HG03432 (cell line): ENCODE measurements at regions not wholly inside any gene's neighbourhood (a gene's known extent, or its start where the extent isn't known, plus 50 kb on each side); places are given as distances from the start of the nearest gene placed in this dataset.
"Not testable (repeated sequence)": the region's sequence is repeated elsewhere in the genome, so short reads cannot be mapped to it uniquely, and the experiment has no call there.

Experiments used
- ATAC-seq: cut with Tn5 transposase; IDR thresholded peaks from one replicate; pipeline ENCODE4 v1.9.1; 2021; ENCODE audit warnings: mild to moderate bottlenecking, moderate library complexity; ENCODE audit not compliant: unreplicated experiment

- no peak for ATAC-seq
Observed at GRCh38 chr10:84626397-84627087, 298.2 kb downstream of the CCSER2 start.

- no peak for ATAC-seq
Observed at GRCh38 chr10:84632866-84633265, 304.5 kb downstream of the CCSER2 start.

- ATAC-seq = no peak
Observed at GRCh38 chr10:84634636-84635035, 306.2 kb downstream of the CCSER2 start.

- ATAC-seq = not testable (repeated sequence)
Observed at GRCh38 chr10:84650628-84651027, 322.2 kb downstream of the CCSER2 start.

GRCh38 chr10:84654671-84655070, 326.3 kb downstream of the CCSER2 start:
- peak; percentile 81 for ATAC-seq

GRCh38 chr10:84659027-84659426, 330.6 kb downstream of the CCSER2 start:
- no peak for ATAC-seq

GRCh38 chr10:84659497-84660439, 331.4 kb downstream of the CCSER2 start:
- ATAC-seq = no peak

- ATAC-seq = no peak
Observed at GRCh38 chr10:84660450-84661159, 332.2 kb downstream of the CCSER2 start.

- no peak for ATAC-seq
Observed at GRCh38 chr10:84665211-84665610, 336.8 kb downstream of the CCSER2 start.

- ATAC-seq = peak; percentile 79
Observed at GRCh38 chr10:84665883-84666463, 337.6 kb downstream of the CCSER2 start.

GRCh38 chr10:84668186-84668763, 339.9 kb downstream of the CCSER2 start:
- ATAC-seq = no peak

- no peak for ATAC-seq
Observed at GRCh38 chr10:84675060-84675459, 346.7 kb downstream of the CCSER2 start.

GRCh38 chr10:84676536-84676935, 348.1 kb downstream of the CCSER2 start:
- no peak for ATAC-seq

GRCh38 chr10:84681781-84682180, 353.4 kb downstream of the CCSER2 start:
- ATAC-seq = no peak

GRCh38 chr10:84683550-84683949, 355.2 kb downstream of the CCSER2 start:
- ATAC-seq = no peak

- no peak for ATAC-seq
Observed at GRCh38 chr10:84683980-84684740, 355.8 kb downstream of the CCSER2 start.

- no peak for ATAC-seq
Observed at GRCh38 chr10:84685047-84685660, 356.8 kb downstream of the CCSER2 start.

- ATAC-seq = no peak
Observed at GRCh38 chr10:84693006-84693405, 364.6 kb downstream of the CCSER2 start.

GRCh38 chr10:84695902-84696301, 367.5 kb downstream of the CCSER2 start:
- ATAC-seq = no peak
